Ishikawa (cell line): ENCODE measurements at regions not wholly inside any gene's neighbourhood (a gene's known extent, or its start where the extent isn't known, plus 50 kb on each side); places are given as distances from the start of the nearest gene placed in this dataset.

ENCODE experiments used
- CEBPB ChIP-seq: IDR thresholded peaks from 2 replicates; pipeline ENCODE4 v1.6.1; 2012
- CREB1 ChIP-seq: IDR thresholded peaks from 2 replicates; pipeline ENCODE4 v1.6.1; 2012; ENCODE audit warnings: low read depth
- EGR1 ChIP-seq: IDR thresholded peaks from 2 replicates; pipeline ENCODE4 v1.6.1; 2012
- EP300 ChIP-seq: IDR thresholded peaks from 2 replicates; pipeline ENCODE4 v1.6.1; 2012; ENCODE audit warnings: borderline replicate concordance
- FOXM1 ChIP-seq: IDR thresholded peaks from 2 replicates; pipeline ENCODE4 v1.6.1; 2012; ENCODE audit warnings: low read depth, borderline replicate concordance
- MAX ChIP-seq: IDR thresholded peaks from 2 replicates; pipeline ENCODE4 v1.6.1; 2012
- NFIC ChIP-seq: IDR thresholded peaks from 2 replicates; pipeline ENCODE4 v1.6.1; 2012
- RAD21 ChIP-seq: IDR thresholded peaks from 2 replicates; pipeline ENCODE4 v1.6.1; 2012; ENCODE audit warnings: low read depth
- REST ChIP-seq: IDR thresholded peaks from 2 replicates; pipeline ENCODE4 v1.6.1; 2012; ENCODE audit warnings: low read depth, mild to moderate bottlenecking
- TAF1 ChIP-seq: IDR thresholded peaks from 2 replicates; pipeline ENCODE4 v1.6.1; 2012; ENCODE audit warnings: low read depth, mild to moderate bottlenecking
- TCF12 ChIP-seq: IDR thresholded peaks from 2 replicates; pipeline ENCODE4 v1.6.1; 2012; ENCODE audit warnings: low read depth
- TEAD4 ChIP-seq: IDR thresholded peaks from 2 replicates; pipeline ENCODE4 v1.6.1; 2012
- USF1 ChIP-seq: IDR thresholded peaks from 2 replicates; pipeline ENCODE4 v1.6.1; 2012
- YY1 ChIP-seq: IDR thresholded peaks from 2 replicates; pipeline ENCODE4 v1.6.1; 2012; ENCODE audit warnings: low read depth
- ZBTB7A ChIP-seq: IDR thresholded peaks from 2 replicates; pipeline ENCODE4 v1.6.1; 2012; ENCODE audit warnings: low read depth

GRCh38 chr1:34367954-34368353 is 191.2 kb downstream of the C1orf94 start:
- TF ChIP-seq ZBTB7A, result no peak
- no peak for TF ChIP-seq TCF12

- TF ChIP-seq CREB1, result no peak
- TF ChIP-seq YY1, result no peak
- TF ChIP-seq MAX, result no peak
- TF ChIP-seq CEBPB, result no peak
- no peak for TF ChIP-seq RAD21
- TF ChIP-seq TCF12, result no peak
Measured at GRCh38 chr1:34369701-34370455, 193.2 kb downstream of the C1orf94 start.

GRCh38 chr1:34370748-34371147 is 194.0 kb downstream of the C1orf94 start:
- TF ChIP-seq ZBTB7A, result no peak
- TF ChIP-seq TCF12, result no peak
- TF ChIP-seq YY1, result no peak
- TF ChIP-seq REST, result no peak
- no peak for TF ChIP-seq MAX
- no peak for TF ChIP-seq RAD21
- TF ChIP-seq TAF1, result no peak
- no peak for TF ChIP-seq CREB1

- TF ChIP-seq USF1, result no peak
Measured at GRCh38 chr1:34371829-34372532, 195.3 kb downstream of the C1orf94 start.

GRCh38 chr1:34372891-34373290 is 196.2 kb downstream of the C1orf94 start:
- TF ChIP-seq RAD21, result no peak
- no peak for TF ChIP-seq REST
- TF ChIP-seq ZBTB7A, result no peak
- TF ChIP-seq TAF1, result no peak
- no peak for TF ChIP-seq EGR1
- TF ChIP-seq EP300, result no peak
- no peak for TF ChIP-seq NFIC
- TF ChIP-seq TEAD4, result no peak
- no peak for TF ChIP-seq USF1
- TF ChIP-seq YY1, result no peak
- no peak for TF ChIP-seq CREB1

GRCh38 chr1:34373912-34374311 is 197.2 kb downstream of the C1orf94 start:
- TF ChIP-seq FOXM1 (no peak), CREB1 (no peak), EP300 (no peak), RAD21 (no peak), USF1 (no peak), NFIC (no peak), TAF1 (no peak), MAX (no peak), YY1 (no peak), ZBTB7A (no peak), REST (no peak), TEAD4 (no peak)
